WI38 (cell line): ENCODE measurements at regions not wholly inside any gene's neighbourhood (a gene's known extent, or its start where the extent isn't known, plus 50 kb on each side); places are given as distances from the start of the nearest gene placed in this dataset.

Experiments
- H3K4me3 ChIP-seq: 2 replicates; pipeline ENCODE4 v1.5.1; 2011; ENCODE audit warnings: low read depth, mild to moderate bottlenecking, control low read depth, low read length
- CTCF ChIP-seq: IDR thresholded peaks from 2 replicates; pipeline ENCODE4 v1.5.1; 2012; ENCODE audit warnings: low read depth, mild to moderate bottlenecking, control low read depth, low read length

DNA sequence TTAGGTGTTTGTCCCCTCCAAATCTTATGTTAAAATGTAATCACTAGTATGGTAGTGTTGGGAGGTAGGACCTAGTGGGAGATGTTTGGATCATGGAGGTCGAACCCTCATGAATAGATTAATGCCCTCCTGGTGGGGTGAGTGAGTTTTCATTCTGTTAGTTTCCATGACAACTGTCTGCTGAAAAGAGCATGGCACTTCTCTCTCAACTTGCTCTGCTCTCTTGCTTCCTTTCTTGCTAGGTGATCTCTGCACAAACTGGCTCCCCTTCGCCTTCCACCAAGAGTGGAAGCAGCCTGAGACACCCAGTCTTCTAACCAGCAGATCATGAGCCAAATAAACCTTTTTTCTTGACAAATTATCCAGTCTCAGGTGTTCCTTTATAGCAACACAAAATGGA lies 853.9 kb downstream of the SORCS1 start:
- H3K4me3 ChIP-seq: no peak overlapping the region
- TF ChIP-seq CTCF: no peak

DNA sequence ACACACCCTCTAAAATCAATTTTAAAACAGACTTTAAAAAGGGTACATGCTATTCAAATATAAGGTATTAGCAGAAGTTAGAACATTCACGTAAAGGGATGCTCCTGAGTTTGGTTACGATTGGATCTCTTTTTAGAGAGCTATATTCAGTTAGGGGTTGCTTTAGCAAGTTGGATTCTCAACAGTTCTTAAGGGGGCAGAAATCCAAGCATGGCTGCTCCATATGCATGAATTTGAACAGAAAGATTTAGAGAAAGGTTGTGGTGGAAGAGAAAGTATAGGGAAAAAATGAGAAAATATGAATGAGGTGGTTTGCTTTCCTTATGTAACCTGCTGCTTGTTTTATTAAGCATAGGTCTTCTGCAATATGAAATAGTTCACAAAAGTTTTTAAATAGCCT lies 855.1 kb downstream of the SORCS1 start:
- H3K4me3 ChIP-seq: no peak overlapping the region
- no peak for TF ChIP-seq CTCF

- TF ChIP-seq CTCF: no peak
- H3K4me3 ChIP-seq: no peak overlapping the region
Observed at GRCh38 chr10:106308284-106308683, 856.2 kb downstream of the SORCS1 start.

GRCh38 chr10:106304056-106304455 lies 860.5 kb downstream of the SORCS1 start:
- no peak for TF ChIP-seq CTCF
- H3K4me3 ChIP-seq: no peak overlapping the region

GRCh38 chr10:106302961-106303360 lies 861.5 kb downstream of the SORCS1 start:
- no peak overlapping the region for H3K4me3 ChIP-seq
- no peak for TF ChIP-seq CTCF

GRCh38 chr10:106301146-106301545 lies 863.4 kb downstream of the SORCS1 start:
- H3K4me3 ChIP-seq: no peak overlapping the region
- no peak for TF ChIP-seq CTCF

DNA sequence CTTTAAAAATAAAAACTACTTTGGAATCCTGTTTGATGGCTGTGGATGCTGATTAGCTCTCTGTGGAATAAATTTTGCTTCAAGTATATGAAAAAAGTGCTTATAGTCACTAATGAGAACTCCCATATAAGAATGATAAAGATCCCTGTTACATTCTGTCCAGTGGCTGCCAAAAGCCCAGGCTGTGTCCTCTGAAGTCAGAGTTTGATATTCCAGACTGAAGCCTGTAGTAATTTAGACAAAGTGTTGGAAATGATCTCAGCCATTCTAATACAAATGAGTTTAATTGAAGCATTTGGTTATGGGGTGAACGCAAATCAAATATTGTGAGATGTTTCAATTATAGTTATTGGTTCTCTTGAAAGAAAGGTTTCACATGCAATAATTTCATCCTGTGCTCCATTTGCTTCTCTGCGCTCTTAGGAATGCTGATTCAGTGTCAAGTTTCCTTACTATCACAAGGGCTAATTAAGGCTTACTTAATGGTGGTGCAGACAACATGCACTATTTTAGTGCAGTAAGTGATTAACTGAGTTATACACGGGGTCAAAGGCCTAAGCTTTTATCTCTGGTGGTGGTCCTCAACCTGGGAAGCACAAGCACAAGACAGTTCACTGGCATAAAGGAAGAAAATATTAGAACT lies 867.6 kb downstream of the SORCS1 start:
- H3K4me3 ChIP-seq: no peak overlapping the region
- no peak for TF ChIP-seq CTCF
